ENCODE measurements at regions not wholly inside any gene's neighbourhood (a gene's known extent, or its start where the extent isn't known, plus 50 kb on each side); places are given as distances from the start of the nearest gene placed in this dataset.
"Not testable (repeated sequence)": the region's sequence is repeated elsewhere in the genome, so short reads cannot be mapped to it uniquely, and the experiment has no call there.

DNA sequence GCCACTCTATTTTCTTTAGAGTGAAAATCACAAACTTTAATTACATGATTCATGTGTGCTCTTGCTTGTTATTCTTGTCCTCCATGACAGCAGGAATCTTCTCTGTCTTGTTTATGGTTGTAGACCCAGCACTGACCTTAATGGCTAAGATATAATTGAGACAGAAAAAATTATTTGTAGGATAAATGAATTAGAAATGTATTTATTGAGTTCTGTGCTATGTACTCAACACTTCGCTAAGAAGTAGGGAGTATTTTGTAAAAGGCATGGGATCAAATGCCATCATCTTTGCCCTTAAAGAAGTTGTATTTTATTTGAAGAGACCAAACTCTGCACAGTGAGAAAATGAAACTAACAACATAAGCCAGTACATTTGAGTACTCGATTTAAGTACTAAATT, 71.2 kb downstream of the CBLN4 start:
- ChIA-PET CTCF (no interaction called here), POLR2A (ENCODE audit: unreplicated experiment) (no interaction called here)
- Histone ChIP-seq H3K9me3 (ENCODE audit: insufficient read depth, low read depth) (no peaks in the 10 kb centered on the region), H3K27ac (no peak overlapping the region), H3K4me3 (no peak overlapping the region), H3K4me1 (replicated peaks; ENCODE audit: insufficient read depth) (no peaks in the 10 kb centered on the region), H3K27me3 (ENCODE audit: insufficient read depth, low read depth) (peaks cover 21% of the 10 kb centered on the region), H3K79me2 (ENCODE audit: low read depth) (no peaks in the 10 kb centered on the region), H3F3A (ENCODE audit: insufficient read depth, low read depth) (no peaks in the 10 kb centered on the region), H4K20me1 (ENCODE audit: insufficient read depth) (no peaks in the 10 kb centered on the region), H3K4me2 (no peak overlapping the region), H3K36me3 (ENCODE audit: low read depth) (no peaks in the 10 kb centered on the region), H2AFZ (no peak overlapping the region), H3K9me2 (ENCODE audit: insufficient read depth) (no peaks in the 10 kb centered on the region)
- no peak for TF ChIP-seq EZH2 (IDR thresholded peaks at IDR 0.05; ENCODE audit: low read depth)
- TF ChIP-seq, protein P1, sequence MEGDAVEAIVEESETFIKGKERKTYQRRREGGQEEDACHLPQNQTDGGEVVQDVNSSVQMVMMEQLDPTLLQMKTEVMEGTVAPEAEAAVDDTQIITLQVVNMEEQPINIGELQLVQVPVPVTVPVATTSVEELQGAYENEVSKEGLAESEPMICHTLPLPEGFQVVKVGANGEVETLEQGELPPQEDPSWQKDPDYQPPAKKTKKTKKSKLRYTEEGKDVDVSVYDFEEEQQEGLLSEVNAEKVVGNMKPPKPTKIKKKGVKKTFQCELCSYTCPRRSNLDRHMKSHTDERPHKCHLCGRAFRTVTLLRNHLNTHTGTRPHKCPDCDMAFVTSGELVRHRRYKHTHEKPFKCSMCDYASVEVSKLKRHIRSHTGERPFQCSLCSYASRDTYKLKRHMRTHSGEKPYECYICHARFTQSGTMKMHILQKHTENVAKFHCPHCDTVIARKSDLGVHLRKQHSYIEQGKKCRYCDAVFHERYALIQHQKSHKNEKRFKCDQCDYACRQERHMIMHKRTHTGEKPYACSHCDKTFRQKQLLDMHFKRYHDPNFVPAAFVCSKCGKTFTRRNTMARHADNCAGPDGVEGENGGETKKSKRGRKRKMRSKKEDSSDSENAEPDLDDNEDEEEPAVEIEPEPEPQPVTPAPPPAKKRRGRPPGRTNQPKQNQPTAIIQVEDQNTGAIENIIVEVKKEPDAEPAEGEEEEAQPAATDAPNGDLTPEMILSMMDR (conservative IDR thresholded peaks at IDR 0.05), result no peak
- intact Hi-C loops (cut with micrococcal nuclease; ENCODE audit: unreplicated experiment), result no loop called here
- DNase-seq, result no peak
- BruUV-seq (replicated peaks), result no TSS peak

DNA sequence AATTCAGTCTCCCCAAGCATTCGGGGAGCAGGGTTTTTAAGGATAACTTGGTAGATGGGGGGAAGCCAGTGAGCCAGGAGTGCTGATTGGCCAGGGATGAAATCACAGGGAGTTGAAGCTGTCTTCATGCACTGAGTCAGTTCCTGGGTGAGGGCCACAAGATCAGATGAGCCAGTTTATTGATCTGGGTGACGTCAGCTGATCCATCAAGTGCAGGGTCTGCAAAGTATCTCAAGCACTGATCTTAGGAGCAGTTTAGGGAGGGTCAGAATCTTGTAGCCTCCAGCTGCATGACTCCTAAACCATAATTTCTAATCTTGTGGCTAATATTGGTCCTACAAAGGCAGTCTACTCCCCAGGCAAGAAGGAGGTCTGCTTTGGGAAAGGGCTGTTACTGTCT, 74.4 kb downstream of the CBLN4 start:
- H3K79me2 ChIP-seq (ENCODE audit: low read depth); H4K20me1 ChIP-seq (ENCODE audit: insufficient read depth); BruUV-seq (replicated peaks); intact Hi-C loops (cut with micrococcal nuclease; ENCODE audit: unreplicated experiment); H3F3A ChIP-seq (ENCODE audit: insufficient read depth, low read depth); H3K27ac ChIP-seq; H3K36me3 ChIP-seq (ENCODE audit: low read depth); H3K4me2 ChIP-seq; DNase-seq; H3K9me3 ChIP-seq (ENCODE audit: insufficient read depth, low read depth); H3K9me2 ChIP-seq (ENCODE audit: insufficient read depth); CTCF ChIA-PET; H3K4me1 ChIP-seq (replicated peaks; ENCODE audit: insufficient read depth); H2AFZ ChIP-seq; POLR2A ChIA-PET (ENCODE audit: unreplicated experiment); H3K4me3 ChIP-seq: not testable (repeated sequence)
- H3K27me3 ChIP-seq (ENCODE audit: insufficient read depth, low read depth), result peaks cover 31% of the 10 kb centered on the region

DNA sequence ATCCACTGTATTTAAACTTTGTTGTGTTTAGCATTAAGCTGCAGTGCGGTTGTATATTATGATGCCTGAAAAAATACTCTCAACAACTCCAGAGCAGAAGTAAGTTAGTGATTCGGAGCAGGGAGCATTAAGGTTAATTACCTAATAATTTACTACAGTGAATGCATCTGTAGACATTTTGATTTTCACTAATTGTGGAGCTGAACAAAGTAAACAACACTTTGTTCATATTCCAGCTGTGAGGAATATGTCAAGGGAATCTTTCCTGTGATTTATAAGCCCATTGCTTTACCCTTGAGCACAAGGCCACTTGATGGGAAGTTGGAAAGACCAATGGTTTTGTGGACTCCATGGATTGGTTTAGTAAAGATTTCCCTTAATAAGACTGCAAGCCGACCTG, 77.1 kb downstream of the CBLN4 start:
- Histone ChIP-seq H3K79me2 (ENCODE audit: low read depth) (no peaks in the 10 kb centered on the region), H3K4me1 (replicated peaks; ENCODE audit: insufficient read depth) (no peaks in the 10 kb centered on the region), H2AFZ (no peak overlapping the region), H3K9me3 (ENCODE audit: insufficient read depth, low read depth) (no peaks in the 10 kb centered on the region), H3K4me3 (no peak overlapping the region), H3K27ac (no peak overlapping the region), H3F3A (ENCODE audit: insufficient read depth, low read depth) (no peaks in the 10 kb centered on the region), H3K27me3 (ENCODE audit: insufficient read depth, low read depth) (peaks cover 23% of the 10 kb centered on the region), H3K9me2 (ENCODE audit: insufficient read depth) (no peaks in the 10 kb centered on the region), H3K4me2 (no peak overlapping the region), H3K36me3 (ENCODE audit: low read depth) (no peaks in the 10 kb centered on the region), H4K20me1 (ENCODE audit: insufficient read depth) (no peaks in the 10 kb centered on the region)
- TF ChIP-seq, protein P1 (conservative IDR thresholded peaks at IDR 0.05), result no peak
- ChIA-PET POLR2A (ENCODE audit: unreplicated experiment) (no interaction called here), CTCF (no interaction called here)
- BruUV-seq (replicated peaks), result no TSS peak
- intact Hi-C loops (cut with micrococcal nuclease; ENCODE audit: unreplicated experiment), result no loop called here
- DNase-seq, result no peak

DNA sequence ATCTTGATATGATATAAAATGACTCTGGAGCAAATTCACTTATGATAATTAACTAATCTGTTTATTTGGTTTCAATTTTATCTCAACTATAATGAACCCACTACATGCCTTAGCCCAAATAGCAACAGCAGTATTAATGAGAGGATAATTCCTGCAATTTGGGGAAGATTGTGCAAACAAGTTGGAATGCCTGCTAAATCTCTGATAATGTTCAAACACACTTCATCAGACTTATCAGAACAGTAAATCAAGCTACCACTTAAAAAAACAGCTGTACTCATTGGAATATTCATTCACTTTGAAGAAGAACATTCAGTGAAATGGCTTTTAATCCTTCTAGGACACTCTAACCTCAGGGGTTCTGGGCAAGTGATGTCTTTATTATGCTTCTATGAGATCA, 85.4 kb downstream of the CBLN4 start:
- Histone ChIP-seq H3K27ac (no peak overlapping the region), H2AFZ (no peak overlapping the region), H3K27me3 (ENCODE audit: insufficient read depth, low read depth) (no peaks in the 10 kb centered on the region), H3K9me2 (ENCODE audit: insufficient read depth) (no peaks in the 10 kb centered on the region), H3K4me1 (replicated peaks; ENCODE audit: insufficient read depth) (no peaks in the 10 kb centered on the region), H3K36me3 (ENCODE audit: low read depth) (no peaks in the 10 kb centered on the region), H3K4me2 (no peak overlapping the region), H3K4me3 (no peak overlapping the region), H3F3A (ENCODE audit: insufficient read depth, low read depth) (no peaks in the 10 kb centered on the region), H3K79me2 (ENCODE audit: low read depth) (no peaks in the 10 kb centered on the region), H3K9me3 (ENCODE audit: insufficient read depth, low read depth) (no peaks in the 10 kb centered on the region), H4K20me1 (ENCODE audit: insufficient read depth) (no peaks in the 10 kb centered on the region)
- ChIA-PET CTCF (no interaction called here), POLR2A (ENCODE audit: unreplicated experiment) (no interaction called here)
- DNase-seq, result no peak
- intact Hi-C loops (cut with micrococcal nuclease; ENCODE audit: unreplicated experiment), result no loop called here
- BruUV-seq (replicated peaks), result no TSS peak
- TF ChIP-seq, protein P1 (conservative IDR thresholded peaks at IDR 0.05), result no peak
- TF ChIP-seq EZH2 (IDR thresholded peaks at IDR 0.05; ENCODE audit: low read depth), result no peak

All from PC-9 (cell line).